ENCODE measurements at regions not wholly inside any gene's neighbourhood (a gene's known extent, or its start where the extent isn't known, plus 50 kb on each side); places are given as distances from the start of the nearest gene placed in this dataset.

- no peak overlapping the region for H3K4me3 ChIP-seq (ENCODE audit: low read depth in 1 of 3, low read length in 3 of 3)
- H3K27me3 ChIP-seq (ENCODE audit: control insufficient read depth in 4 of 4, insufficient read depth in 4 of 4, low read length in 3 of 4) = no peaks in the 10 kb centered on the region
- H3K4me1 ChIP-seq (ENCODE audit: control insufficient read depth in 4 of 4, insufficient read depth in 4 of 4, low read length in 3 of 4) = no peaks in the 10 kb centered on the region
- H3K36me3 ChIP-seq (ENCODE audit: control insufficient read depth in 4 of 4, insufficient read depth in 3 of 4, low read depth in 1 of 4, low read length in 3 of 4) = no peaks in the 10 kb centered on the region
- no peak for DNase-seq (ENCODE audit: low spot score)
- no peaks in the 10 kb centered on the region for H3K9me3 ChIP-seq (ENCODE audit: control insufficient read depth in 4 of 4, low read length in 3 of 4)
- TF ChIP-seq RXRA (IDR thresholded peaks at IDR 0.05) = no peak
- TF ChIP-seq ZBTB33 (IDR thresholded peaks at IDR 0.05) = no peak
- TF ChIP-seq GABPA (IDR thresholded peaks at IDR 0.05 in 1 of 2, conservative IDR thresholded peaks at IDR 0.05 in 1 of 2) = no peak
- no peak for TF ChIP-seq HNF4A (conservative IDR thresholded peaks at IDR 0.05)
- TF ChIP-seq SP1 (IDR thresholded peaks at IDR 0.05) = no peak
- TF ChIP-seq EGR1 (IDR thresholded peaks at IDR 0.05; ENCODE audit: low read depth in 2 of 2) = no peak
- TF ChIP-seq HNF4G (IDR thresholded peaks at IDR 0.05) = no peak
- no peak for TF ChIP-seq TAF1 (conservative IDR thresholded peaks at IDR 0.05)
- no peak for TF ChIP-seq RAD21 (IDR thresholded peaks at IDR 0.05)
- no peak for TF ChIP-seq CTCF (IDR thresholded peaks at IDR 0.05; ENCODE audit: low read depth, low read length, missing input control)
- TF ChIP-seq NR2F2 (IDR thresholded peaks at IDR 0.05) = no peak
- TF ChIP-seq YY1 (IDR thresholded peaks at IDR 0.05) = no peak
- no peak for TF ChIP-seq REST (IDR thresholded peaks at IDR 0.05)
- no peak for TF ChIP-seq FOXA1 (IDR thresholded peaks at IDR 0.05)
- no peak for TF ChIP-seq ATF3 (IDR thresholded peaks at IDR 0.05)
- no peak for TF ChIP-seq JUND (IDR thresholded peaks at IDR 0.05)
- TF ChIP-seq FOXA2 (IDR thresholded peaks at IDR 0.05) = no peak
- no peak overlapping the region for H3K9ac ChIP-seq (ENCODE audit: low read depth in 1 of 2, low read length in 2 of 2)
- no peak overlapping the region for H3K27ac ChIP-seq (ENCODE audit: low read depth in 1 of 2, low read length in 2 of 2)
Measured at GRCh38 chr1:80666073-80666472, 1134.7 kb upstream of the ADGRL2 start.

- Histone ChIP-seq H3K27ac (ENCODE audit: low read depth in 1 of 2, low read length in 2 of 2) (no peak overlapping the region), H3K4me1 (ENCODE audit: control insufficient read depth in 4 of 4, insufficient read depth in 4 of 4, low read length in 3 of 4) (peaks cover 2 to 19% (median 13%) of the 10 kb centered on the region in 4 donors), H3K4me3 (ENCODE audit: low read depth in 1 of 3, low read length in 3 of 3) (no peak overlapping the region), H3K27me3 (ENCODE audit: control insufficient read depth in 4 of 4, insufficient read depth in 4 of 4, low read length in 3 of 4) (no peaks in the 10 kb centered on the region), H3K9me3 (ENCODE audit: control insufficient read depth in 4 of 4, low read length in 3 of 4) (no peaks in the 10 kb centered on the region), H3K36me3 (ENCODE audit: control insufficient read depth in 4 of 4, insufficient read depth in 3 of 4, low read depth in 1 of 4, low read length in 3 of 4) (no peaks in the 10 kb centered on the region), H3K9ac (ENCODE audit: low read depth in 1 of 2, low read length in 2 of 2) (no peak overlapping the region)
- no peak for DNase-seq (ENCODE audit: low spot score)
- WGBS = 93% methylated on average over 5 of the region's 5 CpGs
- TF ChIP-seq REST (IDR thresholded peaks at IDR 0.05) (no peak), NR2F2 (IDR thresholded peaks at IDR 0.05) (no peak)
Measured at GRCh38 chr1:80659161-80659560, 1141.6 kb upstream of the ADGRL2 start.

Data from liver (tissue), 8 donors.